ENCODE measurements at regions not wholly inside any gene's neighbourhood (a gene's known extent, or its start where the extent isn't known, plus 50 kb on each side); places are given as distances from the start of the nearest gene placed in this dataset.

- no peak overlapping the region for H3K9ac ChIP-seq (ENCODE audit: insufficient read depth, low read length)
- no peaks in the 10 kb centered on the region for H3K27me3 ChIP-seq (ENCODE audit: control insufficient read depth, insufficient read depth, low read length)
- H2AFZ ChIP-seq (ENCODE audit: low read length): no peak overlapping the region
- no peaks in the 10 kb centered on the region for H4K20me1 ChIP-seq (ENCODE audit: control insufficient read depth, extremely low read depth, insufficient read depth, low read length)
- no peaks in the 10 kb centered on the region for H3K9me3 ChIP-seq (ENCODE audit: control insufficient read depth, insufficient read depth, low read depth, low read length)
- H3K27ac ChIP-seq (ENCODE audit: insufficient read depth, low read length): no peak overlapping the region
- TF ChIP-seq, protein P1, sequence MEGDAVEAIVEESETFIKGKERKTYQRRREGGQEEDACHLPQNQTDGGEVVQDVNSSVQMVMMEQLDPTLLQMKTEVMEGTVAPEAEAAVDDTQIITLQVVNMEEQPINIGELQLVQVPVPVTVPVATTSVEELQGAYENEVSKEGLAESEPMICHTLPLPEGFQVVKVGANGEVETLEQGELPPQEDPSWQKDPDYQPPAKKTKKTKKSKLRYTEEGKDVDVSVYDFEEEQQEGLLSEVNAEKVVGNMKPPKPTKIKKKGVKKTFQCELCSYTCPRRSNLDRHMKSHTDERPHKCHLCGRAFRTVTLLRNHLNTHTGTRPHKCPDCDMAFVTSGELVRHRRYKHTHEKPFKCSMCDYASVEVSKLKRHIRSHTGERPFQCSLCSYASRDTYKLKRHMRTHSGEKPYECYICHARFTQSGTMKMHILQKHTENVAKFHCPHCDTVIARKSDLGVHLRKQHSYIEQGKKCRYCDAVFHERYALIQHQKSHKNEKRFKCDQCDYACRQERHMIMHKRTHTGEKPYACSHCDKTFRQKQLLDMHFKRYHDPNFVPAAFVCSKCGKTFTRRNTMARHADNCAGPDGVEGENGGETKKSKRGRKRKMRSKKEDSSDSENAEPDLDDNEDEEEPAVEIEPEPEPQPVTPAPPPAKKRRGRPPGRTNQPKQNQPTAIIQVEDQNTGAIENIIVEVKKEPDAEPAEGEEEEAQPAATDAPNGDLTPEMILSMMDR (conservative IDR thresholded peaks at IDR 0.05 in 1 of 2, IDR thresholded peaks at IDR 0.05 in 1 of 2; ENCODE audit: low read depth in 1 of 2, low read length in 2 of 2): no peak
- TF ChIP-seq EZH2 (IDR thresholded peaks at IDR 0.05; ENCODE audit: low read length, missing control alignments): no peak
- no peak overlapping the region for H3K4me3 ChIP-seq (replicated peaks in 1 of 4; ENCODE audit: control extremely low read depth in 1 of 4, insufficient read depth in 1 of 4, low read depth in 3 of 4, low read length in 4 of 4)
- DNase-seq (ENCODE audit: low read depth in 2 of 2): no peak
- no peak overlapping the region for H3K4me2 ChIP-seq (ENCODE audit: extremely low read depth, insufficient read depth, low read length)
- H3K4me1 ChIP-seq (ENCODE audit: control insufficient read depth, extremely low read depth, insufficient read depth, low read length): no peaks in the 10 kb centered on the region
- no peaks in the 10 kb centered on the region for H3K36me3 ChIP-seq (ENCODE audit: control insufficient read depth, insufficient read depth, low read length)
- H3K79me2 ChIP-seq (ENCODE audit: control insufficient read depth, insufficient read depth, low read length): no peaks in the 10 kb centered on the region
These were observed 378.8 kb upstream of the ISX start for GRCh38 chr22:34687116-34687515.

DNA sequence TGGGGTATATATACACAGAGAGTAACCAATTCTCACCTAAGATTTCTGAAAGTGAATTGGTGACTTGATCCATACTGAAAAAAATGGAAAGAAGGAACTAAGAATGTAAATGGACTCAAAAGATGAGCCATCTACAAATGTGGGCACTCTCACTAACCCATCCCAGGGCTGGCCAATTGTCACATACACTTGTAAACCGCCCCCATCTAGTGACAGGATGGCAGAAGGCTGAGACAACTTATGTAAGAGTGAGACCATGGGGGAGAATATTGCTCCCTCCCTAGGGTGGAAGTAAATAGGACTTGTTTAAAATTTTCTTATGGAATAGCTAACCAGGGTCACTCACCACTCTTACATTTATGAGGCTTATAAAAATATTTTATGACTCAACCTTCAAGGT is 377.1 kb upstream of the ISX start:
- Histone ChIP-seq H3K27ac (ENCODE audit: insufficient read depth, low read length) (no peak overlapping the region), H3K4me3 (replicated peaks in 1 of 4; ENCODE audit: control extremely low read depth in 1 of 4, insufficient read depth in 1 of 4, low read depth in 3 of 4, low read length in 4 of 4) (no peak overlapping the region), H3K9me3 (ENCODE audit: control insufficient read depth, insufficient read depth, low read depth, low read length) (no peaks in the 10 kb centered on the region)

GRCh38 chr22:34696557-34696956 is 369.4 kb upstream of the ISX start:
- Histone ChIP-seq H3K4me1 (ENCODE audit: control insufficient read depth, extremely low read depth, insufficient read depth, low read length) (no peaks in the 10 kb centered on the region), H3K9me3 (ENCODE audit: control insufficient read depth, insufficient read depth, low read depth, low read length) (no peaks in the 10 kb centered on the region), H3K4me2 (ENCODE audit: extremely low read depth, insufficient read depth, low read length) (no peak overlapping the region), H3K9ac (ENCODE audit: insufficient read depth, low read length) (no peak overlapping the region), H3K4me3 (replicated peaks in 1 of 4; ENCODE audit: control extremely low read depth in 1 of 4, insufficient read depth in 1 of 4, low read depth in 3 of 4, low read length in 4 of 4) (no peak overlapping the region), H3K79me2 (ENCODE audit: control insufficient read depth, insufficient read depth, low read length) (no peaks in the 10 kb centered on the region), H4K20me1 (ENCODE audit: control insufficient read depth, extremely low read depth, insufficient read depth, low read length) (no peaks in the 10 kb centered on the region), H3K27ac (ENCODE audit: insufficient read depth, low read length) (no peak overlapping the region), H3K36me3 (ENCODE audit: control insufficient read depth, insufficient read depth, low read length) (no peaks in the 10 kb centered on the region), H3K27me3 (ENCODE audit: control insufficient read depth, insufficient read depth, low read length) (no peaks in the 10 kb centered on the region), H2AFZ (ENCODE audit: low read length) (no peak overlapping the region)
- no peak for DNase-seq (ENCODE audit: low read depth in 2 of 2)
- TF ChIP-seq, protein P1 (conservative IDR thresholded peaks at IDR 0.05 in 1 of 2, IDR thresholded peaks at IDR 0.05 in 1 of 2; ENCODE audit: low read depth in 1 of 2, low read length in 2 of 2): no peak
- TF ChIP-seq EZH2 (IDR thresholded peaks at IDR 0.05; ENCODE audit: low read length, missing control alignments): no peak

More for the DNA sequence above, 377.1 kb upstream of the ISX start:
- Histone ChIP-seq H3K36me3 (ENCODE audit: control insufficient read depth, insufficient read depth, low read length) (no peaks in the 10 kb centered on the region), H3K9ac (ENCODE audit: insufficient read depth, low read length) (no peak overlapping the region), H2AFZ (ENCODE audit: low read length) (no peak overlapping the region), H3K79me2 (ENCODE audit: control insufficient read depth, insufficient read depth, low read length) (no peaks in the 10 kb centered on the region), H3K4me1 (ENCODE audit: control insufficient read depth, extremely low read depth, insufficient read depth, low read length) (no peaks in the 10 kb centered on the region), H4K20me1 (ENCODE audit: control insufficient read depth, extremely low read depth, insufficient read depth, low read length) (no peaks in the 10 kb centered on the region), H3K27me3 (ENCODE audit: control insufficient read depth, insufficient read depth, low read length) (no peaks in the 10 kb centered on the region), H3K4me2 (ENCODE audit: extremely low read depth, insufficient read depth, low read length) (no peak overlapping the region)
- TF ChIP-seq, protein P1 (conservative IDR thresholded peaks at IDR 0.05 in 1 of 2, IDR thresholded peaks at IDR 0.05 in 1 of 2; ENCODE audit: low read depth in 1 of 2, low read length in 2 of 2): no peak
- no peak for TF ChIP-seq EZH2 (IDR thresholded peaks at IDR 0.05; ENCODE audit: low read length, missing control alignments)
- DNase-seq (ENCODE audit: low read depth in 2 of 2): no peak
